NOMO-1 treated with DMSO at 0.1 percent for 48 hours (cell line): ENCODE measurements at regions not wholly inside any gene's neighbourhood (a gene's known extent, or its start where the extent isn't known, plus 50 kb on each side); places are given as distances from the start of the nearest gene placed in this dataset.
"Not testable (repeated sequence)": the region's sequence is repeated elsewhere in the genome, so short reads cannot be mapped to it uniquely, and the experiment has no call there.

Experiments
- DNase-seq: peaks from one replicate; lab custom pipeline; 2025; ENCODE audit not compliant: unreplicated experiment; lab: John Stamatoyannopoulos, UW

DNA sequence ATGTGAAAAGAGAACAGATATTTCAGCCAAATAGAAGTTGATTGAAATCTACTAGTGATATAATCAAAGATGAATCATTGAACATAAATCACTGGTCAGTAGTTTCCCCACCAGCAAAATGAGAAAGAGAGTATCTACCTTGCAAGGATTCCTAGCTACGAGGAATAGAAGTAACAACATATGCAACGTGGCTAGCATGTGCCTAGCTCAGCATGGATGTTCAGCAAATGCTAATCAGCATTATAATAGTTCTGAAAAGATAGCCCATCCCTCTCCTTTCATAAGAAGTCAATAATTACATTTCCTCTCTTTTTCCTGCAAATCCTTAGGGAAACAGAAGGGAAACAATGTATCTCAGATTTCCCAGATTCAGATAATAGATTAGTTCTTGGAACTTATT is 417.2 kb downstream of the SATB2 start:
- DNase-seq: no peak

DNA sequence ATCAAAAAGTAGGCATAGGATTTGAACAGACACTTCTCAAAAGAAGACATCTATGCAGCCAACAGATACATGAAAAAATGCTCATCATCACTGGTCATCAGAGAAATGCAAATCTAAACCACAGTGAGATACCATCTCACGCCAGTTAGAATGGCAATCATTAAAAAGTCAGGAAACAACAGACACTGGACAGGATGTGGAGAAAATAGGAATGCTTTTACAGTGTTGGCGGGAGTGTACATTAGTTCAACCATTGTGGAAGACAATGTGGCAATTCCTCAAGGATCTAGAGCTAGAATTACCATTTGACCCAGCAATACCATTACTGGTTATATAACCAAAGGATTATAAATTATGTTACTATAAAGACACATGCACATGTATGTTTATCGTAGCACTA is 424.0 kb downstream of the SATB2 start:
- DNase-seq: not testable (repeated sequence)

DNA sequence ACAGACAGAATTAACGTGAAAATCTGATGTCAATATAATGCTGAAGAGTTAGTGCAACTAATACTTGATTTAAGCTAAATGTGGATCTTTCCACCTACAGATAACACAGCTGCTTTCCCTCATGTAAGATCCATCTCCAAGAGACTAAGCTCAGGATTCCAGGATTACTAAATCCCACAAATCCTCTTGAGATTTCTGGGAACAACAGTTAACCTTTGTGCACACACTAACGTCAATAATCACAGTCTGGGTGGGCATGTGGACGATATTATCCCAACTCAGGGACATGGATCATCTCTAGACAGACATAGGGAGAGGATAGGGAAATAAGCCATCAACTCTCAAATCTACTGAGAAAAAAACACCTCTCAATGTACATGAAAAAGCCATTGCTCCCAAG is 432.6 kb downstream of the SATB2 start:
- DNase-seq: no peak

DNA sequence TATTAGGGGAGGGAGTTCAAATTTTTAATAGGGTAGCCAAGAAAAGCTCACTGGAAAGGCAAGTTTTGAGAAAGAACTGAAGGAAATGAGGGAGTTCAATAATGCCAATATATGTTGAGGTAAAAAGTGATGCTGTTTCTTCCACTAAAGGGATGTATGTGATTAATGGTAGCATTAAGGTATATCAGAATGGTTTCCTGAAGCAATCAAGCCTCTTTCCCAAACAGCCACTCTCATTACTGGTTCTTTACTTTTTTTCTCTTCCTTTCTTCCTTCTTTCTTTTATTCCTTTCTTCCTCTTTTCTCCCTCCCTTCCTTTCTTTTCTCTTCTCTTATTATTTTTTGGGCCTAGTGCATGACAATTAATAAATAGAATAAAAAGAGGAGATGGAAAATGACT is 433.5 kb downstream of the SATB2 start:
- DNase-seq: no peak

DNA sequence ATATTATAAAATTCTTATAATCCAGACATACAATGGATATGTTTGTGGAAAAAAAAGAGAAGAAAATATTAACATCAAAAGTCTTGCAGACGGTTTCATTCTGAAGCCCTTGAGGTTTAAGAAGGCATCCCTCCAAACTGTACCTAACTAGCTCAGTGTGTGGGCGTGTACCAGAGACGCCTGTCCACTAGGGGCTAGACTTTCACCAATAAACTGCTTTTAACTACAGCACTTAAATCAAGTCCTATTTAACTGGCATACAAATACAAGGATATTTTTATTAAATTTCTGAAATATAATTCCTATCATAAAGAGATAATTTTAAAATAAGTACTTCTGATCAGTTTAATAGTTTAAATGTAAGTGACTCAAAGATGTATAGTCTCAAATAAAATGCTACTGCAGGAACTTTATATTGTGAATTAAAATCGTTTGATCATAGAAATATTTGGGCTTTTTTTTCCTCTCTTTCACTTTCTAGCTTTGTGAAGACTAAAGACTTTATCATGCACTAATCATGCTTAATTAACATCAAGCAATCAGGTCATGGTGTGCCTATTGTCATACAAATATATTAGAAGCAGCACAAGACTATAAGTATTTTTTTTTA is 437.7 kb downstream of the SATB2 start:
- peak; percentile 16 for DNase-seq

DNA sequence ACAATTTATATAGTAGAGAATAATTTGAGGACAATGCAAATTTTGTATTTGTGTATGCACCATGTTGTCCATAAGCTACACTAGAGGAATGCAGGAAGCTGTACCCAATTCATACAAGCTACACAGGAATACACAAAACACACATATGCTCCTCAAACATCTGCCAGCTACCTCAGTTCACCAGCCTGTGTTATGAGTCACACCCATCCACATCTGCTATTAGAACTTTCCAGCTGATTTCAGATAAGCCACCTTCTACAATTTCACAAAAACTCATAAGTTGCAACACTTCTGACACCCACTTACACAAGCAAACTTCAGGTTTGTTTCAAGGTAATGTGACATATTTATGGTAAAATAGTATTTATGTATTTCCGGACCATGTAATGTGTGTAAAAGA is 438.9 kb downstream of the SATB2 start:
- DNase-seq: no peak

DNA sequence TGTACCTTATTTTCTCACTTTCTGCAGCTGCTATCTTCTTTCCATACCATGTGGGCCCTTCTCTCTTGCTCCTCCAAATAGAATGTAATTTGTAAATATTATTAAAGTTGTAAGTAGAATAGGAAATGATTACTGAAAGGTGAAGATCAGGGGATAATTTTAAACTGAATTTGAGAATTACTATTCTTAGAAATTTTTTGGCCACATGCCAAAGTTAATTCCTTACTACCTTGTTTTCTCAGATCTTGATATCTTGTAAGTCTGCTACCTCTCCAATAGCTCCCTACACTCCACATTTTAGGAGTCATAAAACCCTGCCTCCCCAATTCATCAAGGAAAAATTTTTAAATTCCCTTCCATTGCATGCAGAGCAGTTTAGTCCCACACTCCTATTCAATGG is 442.7 kb downstream of the SATB2 start:
- DNase-seq: no peak

DNA sequence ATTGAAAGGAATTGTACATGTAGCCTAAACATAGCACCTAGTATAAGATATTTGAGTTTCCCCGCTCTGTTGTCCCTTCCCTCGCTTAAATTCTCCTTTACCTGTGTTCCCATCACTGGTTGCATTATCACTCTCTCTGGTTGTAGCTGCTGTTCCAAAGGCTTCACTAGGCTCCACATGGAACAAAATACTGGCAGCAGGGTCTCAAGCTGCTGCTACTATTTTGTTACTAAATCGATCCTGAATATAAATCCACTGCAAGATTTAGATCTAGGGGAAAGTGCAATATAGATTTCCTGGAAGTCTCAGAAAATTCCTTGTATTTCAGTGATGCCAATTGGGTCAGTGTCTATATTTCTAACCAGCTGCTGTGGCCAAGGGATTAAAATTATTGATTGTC is 443.5 kb downstream of the SATB2 start:
- DNase-seq: no peak

DNA sequence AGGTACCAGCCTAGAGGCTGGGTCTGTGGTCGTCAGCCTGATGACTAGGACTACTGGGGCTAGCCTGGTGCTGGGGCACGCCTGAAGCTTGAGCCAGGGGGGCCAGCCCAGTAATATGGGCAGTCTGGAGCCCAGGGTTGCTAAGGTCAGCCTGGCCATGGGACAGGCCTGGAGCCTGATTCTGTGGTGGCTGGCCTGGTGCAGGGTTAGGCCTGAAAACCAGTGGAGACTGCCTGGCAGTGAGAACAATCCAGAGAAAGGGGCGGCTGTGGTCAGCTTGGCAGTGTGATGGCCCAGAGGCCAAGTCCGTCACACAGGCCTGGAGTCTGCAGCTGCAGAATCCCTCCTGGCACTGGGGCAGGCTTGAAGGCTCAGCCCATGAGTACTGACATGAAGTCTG is 445.8 kb downstream of the SATB2 start:
- no peak for DNase-seq

DNA sequence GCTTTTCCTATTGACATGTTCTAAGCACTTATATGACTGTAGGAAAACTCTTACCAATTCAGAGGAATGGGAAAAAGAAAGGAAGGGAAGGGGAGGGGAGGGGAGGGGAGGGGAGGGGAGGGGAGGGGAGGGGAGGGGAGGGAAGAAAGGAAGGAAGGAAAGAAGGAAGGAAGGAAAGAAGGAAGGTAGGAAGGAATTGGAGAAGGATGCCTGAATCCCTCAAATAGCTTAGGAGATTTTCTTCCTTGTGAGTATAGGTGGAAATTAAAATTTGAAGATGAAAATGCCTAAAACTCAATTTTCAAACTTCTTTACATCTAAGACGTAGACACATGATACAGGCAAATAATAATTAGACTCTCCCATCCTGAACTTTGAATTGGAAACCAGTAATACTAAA is 463.1 kb downstream of the SATB2 start:
- no peak for DNase-seq

DNA sequence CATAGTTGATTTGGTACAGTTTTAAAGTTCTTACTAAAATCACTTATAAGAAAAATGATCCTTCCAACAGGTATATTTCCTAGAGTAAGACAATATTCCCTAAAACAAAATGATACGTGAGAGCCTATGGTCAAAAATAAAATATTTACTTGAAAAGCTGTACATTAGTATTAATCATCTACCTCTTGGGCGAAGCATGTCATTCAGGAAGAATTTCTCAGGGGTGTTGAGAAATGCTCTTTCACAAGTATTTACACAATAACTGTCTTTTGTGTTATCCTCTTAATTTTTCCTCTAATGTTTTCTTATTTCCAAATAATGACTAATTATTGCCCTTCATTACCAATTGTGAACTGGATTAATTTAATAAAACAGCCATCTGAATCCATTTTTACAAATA is 466.3 kb downstream of the SATB2 start:
- peak; percentile 6 for DNase-seq

DNA sequence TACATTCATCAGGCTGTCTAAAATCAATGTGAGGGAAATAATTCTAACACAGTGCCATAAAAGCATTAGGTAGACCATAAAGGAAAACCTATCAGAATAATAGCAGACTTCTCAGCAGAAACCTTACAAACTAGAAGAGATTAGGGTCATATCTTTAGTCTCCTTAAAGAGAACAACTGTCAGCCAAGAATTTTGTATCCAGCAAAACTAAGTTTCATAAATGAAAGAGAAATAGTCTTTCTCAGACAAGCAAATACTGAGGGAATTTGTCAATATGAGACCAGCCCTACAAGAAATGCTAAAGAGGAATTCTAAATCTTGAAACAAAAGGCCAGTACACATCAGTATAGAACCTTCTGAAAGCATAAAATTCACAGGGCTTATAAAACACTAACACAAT is 482.0 kb downstream of the SATB2 start:
- DNase-seq: no peak

DNA sequence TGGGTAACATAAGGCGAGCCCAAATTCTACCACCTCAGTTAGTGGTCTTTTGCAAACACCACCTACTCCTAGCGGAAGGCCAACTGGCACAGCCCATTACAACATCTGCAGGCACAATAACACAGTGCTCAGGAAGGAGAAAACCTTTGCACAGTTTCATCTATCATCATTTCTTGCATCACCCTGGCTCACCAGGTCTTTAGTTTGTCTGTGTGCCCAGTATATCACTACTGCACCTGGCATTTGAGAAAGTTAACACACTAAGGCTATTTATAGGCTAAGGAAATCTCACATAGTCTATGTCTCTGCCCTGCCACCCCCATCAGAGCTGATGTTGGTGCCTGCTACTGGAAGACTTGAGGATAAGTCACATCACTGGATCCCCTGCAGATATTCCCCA is 484.0 kb downstream of the SATB2 start:
- DNase-seq: no peak

DNA sequence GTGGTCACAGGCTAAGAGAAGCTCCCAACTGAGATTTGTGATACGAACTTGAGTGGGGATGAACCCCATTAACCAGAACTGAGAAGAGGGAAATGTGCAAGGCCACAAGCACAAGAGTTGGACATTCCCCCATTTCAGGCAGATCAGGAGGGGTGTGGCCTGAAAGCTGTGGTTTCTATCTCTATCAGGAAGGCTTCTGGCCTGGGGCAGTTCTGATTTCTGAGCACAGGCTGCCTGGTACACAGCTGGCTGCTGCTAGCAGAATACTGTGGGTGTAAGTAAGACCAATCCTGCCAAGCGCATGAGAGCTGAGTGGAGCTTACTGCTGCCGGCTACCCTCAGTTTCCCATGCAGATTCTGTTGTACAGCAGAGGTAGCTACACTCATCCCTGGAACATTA is 484.6 kb downstream of the SATB2 start:
- DNase-seq: no peak

DNA sequence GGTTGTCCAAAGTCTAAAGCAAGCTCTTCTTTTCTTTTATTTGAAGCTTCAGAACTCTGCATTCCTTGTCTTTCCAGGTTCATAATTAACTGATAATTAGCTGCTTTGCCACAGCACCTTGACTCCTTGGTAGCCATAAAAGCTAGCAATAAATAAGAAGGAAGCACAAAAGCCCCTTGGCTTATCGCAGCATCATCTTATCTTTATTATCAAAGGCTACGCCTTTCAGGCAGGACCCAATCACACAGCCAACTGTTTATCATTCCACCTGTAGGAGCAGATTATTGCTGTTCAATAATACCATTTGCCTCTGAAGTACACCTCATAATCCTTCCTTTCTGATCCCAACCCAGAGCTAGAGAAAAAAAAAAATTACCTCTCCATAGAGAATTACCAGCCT is 489.2 kb downstream of the SATB2 start:
- DNase-seq: no peak

DNA sequence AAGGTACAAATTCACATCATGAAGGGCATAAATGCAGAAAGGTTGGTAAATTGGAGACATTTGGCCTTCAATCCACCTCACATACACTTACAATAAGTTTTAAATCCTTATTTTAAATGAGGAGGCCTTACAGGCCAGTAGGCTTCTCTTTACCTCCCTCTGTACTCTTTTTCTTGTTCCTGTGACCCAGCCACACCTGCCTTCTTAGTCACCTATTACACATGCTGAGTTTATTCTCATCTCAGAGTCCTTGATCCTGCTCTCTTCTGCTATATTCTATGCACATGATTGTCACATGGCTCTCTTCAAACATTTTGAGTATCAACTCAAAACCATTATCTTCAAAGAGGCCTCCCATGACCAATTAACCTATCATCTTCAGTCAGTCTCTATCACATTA is 491.5 kb downstream of the SATB2 start:
- DNase-seq: no peak

DNA sequence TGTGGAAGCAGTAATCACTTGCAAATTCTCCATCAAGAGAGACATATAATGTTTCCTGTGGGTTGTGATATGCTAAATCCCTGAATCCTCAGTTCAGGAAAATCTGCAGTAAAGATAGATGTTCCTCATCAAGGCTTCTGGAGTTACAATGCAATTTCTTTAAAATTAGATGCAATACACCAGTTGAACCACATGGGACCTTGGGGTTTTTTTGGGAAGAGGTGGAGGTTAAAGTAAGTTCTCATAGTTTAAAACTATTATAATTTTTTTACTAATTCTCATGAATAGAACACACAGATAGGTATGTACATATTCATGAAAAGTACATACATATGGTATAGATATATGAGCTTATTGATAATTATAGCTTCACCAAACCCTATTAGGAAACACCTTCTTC is 496.2 kb downstream of the SATB2 start:
- DNase-seq: no peak

DNA sequence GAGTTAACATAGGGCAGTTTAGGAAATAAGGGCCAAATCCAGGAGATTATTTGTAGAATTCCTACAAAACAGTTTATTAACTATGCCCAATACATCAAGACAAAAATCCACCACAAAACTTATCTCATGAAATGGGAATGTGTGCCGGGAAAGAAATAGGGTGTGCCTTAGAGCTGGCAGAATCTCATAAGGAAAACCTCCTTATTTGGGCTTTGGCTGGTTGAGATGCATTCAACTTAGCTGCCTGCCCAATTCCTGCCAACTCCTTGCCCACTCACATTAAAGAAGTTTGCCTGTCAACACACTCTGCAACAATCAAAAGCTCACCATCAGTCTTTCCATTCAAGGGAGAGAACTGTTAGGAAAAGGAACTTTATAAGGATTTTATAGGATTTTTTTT is 500.6 kb downstream of the SATB2 start:
- DNase-seq: no peak

DNA sequence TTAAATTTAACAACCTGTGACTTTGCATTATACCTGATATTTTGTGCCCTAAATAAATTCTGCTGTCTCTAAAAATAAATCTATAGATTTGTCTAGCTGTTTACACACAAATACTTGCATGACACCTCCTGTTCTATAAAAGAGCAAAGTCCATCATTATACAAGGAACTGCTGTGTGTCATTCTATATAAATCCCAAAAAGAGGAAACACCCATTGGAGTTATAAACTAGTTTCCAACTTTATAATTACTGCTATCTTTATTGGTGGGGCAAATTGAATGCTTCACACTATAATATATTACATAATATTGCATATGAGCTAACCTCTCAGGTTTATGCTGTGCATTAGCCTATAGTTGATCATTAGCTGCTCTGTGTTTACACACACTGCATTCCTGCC is 504.4 kb downstream of the SATB2 start:
- DNase-seq: no peak

DNA sequence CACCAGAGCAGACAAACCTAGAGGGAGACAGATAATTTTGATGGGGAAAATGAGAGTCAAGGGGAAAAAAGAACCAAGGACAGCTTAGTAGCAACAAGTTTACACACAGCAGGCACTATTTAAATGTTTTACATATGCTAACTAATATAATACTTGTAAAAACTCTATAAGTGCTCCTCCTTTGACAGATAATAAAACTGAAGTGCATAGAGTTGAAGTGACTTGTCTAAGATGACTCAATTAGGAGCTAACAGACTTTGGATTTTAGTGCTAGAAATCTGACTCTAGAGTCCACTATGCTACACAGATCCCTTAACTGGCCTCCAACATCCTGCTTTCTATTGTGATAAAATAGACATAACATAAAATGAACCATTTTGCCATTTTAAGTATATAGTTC is 506.9 kb downstream of the SATB2 start:
- DNase-seq: no peak

DNA sequence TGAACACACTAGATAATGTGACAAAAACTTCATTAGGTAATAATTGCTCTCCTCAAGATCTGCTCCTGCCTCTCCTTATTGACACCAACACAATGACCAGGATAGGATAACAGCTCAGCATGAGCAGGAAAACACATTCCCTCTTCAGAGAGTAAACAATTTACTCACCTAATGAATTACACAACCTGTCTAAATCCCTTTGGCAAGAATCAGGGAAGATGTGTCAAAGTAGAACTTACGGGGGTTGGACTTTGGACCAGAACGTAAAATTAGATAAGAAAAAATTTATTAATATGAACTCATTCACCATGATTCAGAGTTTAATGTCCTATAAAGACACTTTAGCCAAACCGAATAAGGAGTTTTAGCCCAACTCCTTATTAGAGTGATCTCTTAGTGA is 512.2 kb downstream of the SATB2 start:
- no peak for DNase-seq

DNA sequence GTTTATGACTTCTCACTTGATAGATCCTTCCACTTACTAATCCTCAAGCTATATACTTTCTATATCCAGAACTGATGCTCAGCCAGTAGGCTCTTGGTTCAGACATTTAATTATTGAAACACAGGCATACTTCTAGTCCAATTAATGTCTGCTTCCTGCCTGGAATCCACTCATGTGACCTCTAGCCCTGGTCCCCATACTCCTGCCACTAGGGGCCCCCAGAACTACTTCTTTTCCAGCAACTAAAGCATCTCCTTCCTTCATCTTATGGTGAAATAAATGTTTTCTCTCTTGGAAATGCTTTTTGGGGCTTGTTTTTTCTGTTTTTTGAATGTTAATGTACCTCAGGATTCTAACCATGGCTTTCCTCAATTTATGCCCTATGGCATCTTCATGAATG is 527.6 kb downstream of the SATB2 start:
- DNase-seq: no peak

DNA sequence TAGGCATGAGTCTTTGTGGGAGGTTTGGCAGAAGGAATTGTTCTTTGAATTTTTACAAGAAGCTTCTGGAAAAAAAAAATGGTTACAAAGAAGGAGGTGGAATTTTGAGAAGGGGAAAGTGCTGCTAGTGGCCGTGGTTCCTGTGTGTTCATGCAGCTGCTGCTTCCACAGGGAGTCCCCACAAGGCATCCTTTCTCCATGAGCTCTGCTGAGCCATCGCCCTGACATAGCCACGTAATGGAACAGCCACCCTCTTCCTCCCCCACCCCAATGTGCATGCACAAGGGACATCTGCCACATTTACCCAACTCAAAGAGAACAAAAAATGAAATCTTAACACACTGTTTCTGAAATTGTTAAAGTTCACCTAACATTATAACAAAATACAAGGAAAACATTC is 529.7 kb downstream of the SATB2 start:
- no peak for DNase-seq
